Fibroblast of mammary gland (primary cell): ENCODE measurements at regions not wholly inside any gene's neighbourhood (a gene's known extent, or its start where the extent isn't known, plus 50 kb on each side); places are given as distances from the start of the nearest gene placed in this dataset.

Experiments used
- DNase-seq: peaks from one replicate; pipeline ENCODE4 v3.0.0-alpha.2; 2010; ENCODE audit warnings: low read depth
- H3K4me3 ChIP-seq: 2 replicates; pipeline ENCODE4 v1.5.1; 2011; ENCODE audit warnings: low read depth, mild to moderate bottlenecking, low read length, moderate library complexity; ENCODE audit not compliant: control insufficient read depth
- TF ChIP-seq, protein P1 (sequence below): conservative IDR thresholded peaks from 2 replicates; pipeline ENCODE4 v1.5.1; 2011; ENCODE audit warnings: low read depth, low read length, inconsistent platforms; ENCODE audit not compliant: control insufficient read depth, insufficient read depth

DNA sequence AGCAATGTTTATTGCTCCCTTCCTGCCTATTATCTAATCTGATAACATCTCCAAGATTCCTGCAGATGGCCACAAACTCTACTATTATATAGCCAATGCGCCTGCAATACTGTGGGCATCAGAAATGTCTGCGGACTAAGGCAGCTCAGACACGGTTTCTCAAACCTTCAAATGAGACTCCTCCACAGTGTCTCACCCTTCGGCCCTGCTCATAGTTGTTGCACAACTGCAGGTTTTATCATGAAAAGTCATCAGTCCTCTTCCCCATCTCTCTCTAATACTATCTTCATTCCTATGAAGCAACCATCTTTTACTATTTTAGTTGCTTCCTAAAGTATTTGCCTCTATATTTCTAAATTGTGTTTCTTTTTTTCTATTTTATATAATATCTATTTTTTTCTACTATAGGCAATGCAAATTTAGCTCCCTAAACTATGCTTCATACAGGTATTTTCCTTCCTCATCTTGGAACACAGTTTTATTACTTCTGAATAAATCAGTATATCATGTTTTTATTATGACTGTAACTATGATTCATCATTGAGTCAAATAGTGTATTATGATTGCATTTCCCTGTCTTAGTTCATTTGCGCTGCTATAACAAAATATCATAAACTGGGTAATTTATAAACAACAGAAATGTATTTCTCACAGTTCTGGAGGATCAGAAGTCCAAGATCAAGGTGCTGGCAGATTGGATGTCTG lies 129.7 kb upstream of the EDNRA start:
- DNase-seq = peak; percentile 57
- TF ChIP-seq, protein P1, sequence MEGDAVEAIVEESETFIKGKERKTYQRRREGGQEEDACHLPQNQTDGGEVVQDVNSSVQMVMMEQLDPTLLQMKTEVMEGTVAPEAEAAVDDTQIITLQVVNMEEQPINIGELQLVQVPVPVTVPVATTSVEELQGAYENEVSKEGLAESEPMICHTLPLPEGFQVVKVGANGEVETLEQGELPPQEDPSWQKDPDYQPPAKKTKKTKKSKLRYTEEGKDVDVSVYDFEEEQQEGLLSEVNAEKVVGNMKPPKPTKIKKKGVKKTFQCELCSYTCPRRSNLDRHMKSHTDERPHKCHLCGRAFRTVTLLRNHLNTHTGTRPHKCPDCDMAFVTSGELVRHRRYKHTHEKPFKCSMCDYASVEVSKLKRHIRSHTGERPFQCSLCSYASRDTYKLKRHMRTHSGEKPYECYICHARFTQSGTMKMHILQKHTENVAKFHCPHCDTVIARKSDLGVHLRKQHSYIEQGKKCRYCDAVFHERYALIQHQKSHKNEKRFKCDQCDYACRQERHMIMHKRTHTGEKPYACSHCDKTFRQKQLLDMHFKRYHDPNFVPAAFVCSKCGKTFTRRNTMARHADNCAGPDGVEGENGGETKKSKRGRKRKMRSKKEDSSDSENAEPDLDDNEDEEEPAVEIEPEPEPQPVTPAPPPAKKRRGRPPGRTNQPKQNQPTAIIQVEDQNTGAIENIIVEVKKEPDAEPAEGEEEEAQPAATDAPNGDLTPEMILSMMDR = no peak
- H3K4me3 ChIP-seq = no peak overlapping the region

DNA sequence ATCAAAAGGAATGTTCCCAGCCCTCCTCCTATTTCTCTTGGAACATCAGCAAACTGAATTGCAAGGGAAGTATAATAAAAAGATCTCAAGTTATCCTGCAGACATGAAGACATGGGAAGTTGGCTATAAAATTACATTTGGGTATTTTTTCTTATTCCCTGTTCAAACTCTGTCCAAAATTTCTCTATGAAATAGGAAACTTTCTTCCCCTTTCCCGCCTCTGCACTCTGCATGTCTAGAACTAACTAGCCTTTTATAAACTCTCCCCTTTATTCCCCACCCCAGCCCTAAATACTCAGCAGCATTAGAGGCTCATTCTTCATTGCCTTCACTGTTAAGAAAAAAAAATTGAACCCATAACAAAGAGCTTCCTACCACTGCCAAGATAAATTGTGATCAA lies 126.7 kb upstream of the EDNRA start:
- H3K4me3 ChIP-seq = no peak overlapping the region
- TF ChIP-seq, protein P1 = no peak
- DNase-seq = no peak

DNA sequence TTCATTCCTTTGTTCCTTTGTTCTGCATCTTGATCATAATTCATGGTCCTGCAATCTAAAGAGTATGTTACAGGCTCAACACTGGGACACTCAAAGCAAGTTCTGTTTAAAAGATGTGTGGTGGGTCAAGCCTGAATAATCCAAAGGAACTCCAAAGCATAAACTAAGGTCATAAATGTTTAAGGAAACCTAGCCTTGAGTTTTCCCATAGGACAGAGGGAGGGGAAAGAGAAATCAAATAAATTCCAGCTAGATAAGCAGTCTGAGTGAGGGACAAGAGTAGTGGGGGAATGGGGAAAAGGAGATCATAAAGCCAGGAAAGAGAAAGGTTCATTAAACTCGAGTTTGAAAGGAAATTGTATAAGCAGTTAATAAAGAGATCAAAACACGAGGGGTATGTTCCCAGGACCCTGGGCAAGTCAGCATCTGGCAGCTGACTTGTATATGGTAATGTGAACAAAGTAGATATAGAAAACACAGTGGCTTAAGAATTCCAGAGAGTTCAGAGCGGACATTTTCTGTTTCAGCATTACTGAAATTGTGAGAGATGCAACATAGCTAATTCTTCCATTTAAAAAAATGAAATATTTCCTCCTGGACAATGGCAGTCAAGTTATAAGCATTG lies 125.8 kb upstream of the EDNRA start:
- TF ChIP-seq, protein P1 = no peak
- no peak overlapping the region for H3K4me3 ChIP-seq
- no peak for DNase-seq

DNA sequence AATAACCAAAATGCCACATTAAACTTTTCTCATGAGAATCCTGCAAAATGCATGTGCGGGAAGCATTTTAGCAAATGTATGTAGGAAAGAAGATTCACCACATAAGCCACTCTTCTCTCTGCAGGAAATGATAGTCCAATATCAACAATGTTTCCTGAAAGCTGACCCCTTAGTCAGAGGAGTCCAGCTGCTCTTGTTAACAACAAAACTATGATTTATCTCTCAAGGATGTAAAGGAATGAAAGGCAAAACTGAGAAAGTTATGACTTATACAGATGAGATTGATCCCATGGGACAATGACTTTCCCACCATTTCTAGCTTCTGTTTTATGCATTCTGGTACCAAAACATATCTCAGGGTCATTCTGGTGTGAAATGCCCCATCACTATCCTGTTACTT lies 125.0 kb upstream of the EDNRA start:
- TF ChIP-seq, protein P1 = no peak
- DNase-seq = peak; percentile 93
- no peak overlapping the region for H3K4me3 ChIP-seq

DNA sequence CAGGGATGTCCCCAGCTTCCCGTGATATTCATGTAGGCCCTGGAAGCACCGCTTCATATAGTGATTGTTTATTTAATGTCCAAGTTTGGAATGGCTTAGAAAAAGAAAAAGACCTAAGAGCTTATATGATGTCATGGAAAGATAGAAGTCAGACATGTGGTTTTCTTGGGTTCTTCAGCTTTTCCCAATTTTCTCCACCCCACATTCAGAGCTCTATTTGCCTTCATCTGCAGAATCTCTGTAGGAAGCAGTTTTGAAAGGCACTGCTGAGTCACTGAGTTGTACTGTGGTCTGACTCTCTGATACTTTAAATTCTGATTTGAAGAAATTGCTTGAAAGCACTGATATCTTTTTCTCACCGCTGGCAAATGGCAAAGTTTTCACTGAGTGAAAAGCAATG lies 120.6 kb upstream of the EDNRA start:
- DNase-seq = peak; percentile 90
- H3K4me3 ChIP-seq = no peak overlapping the region
- TF ChIP-seq, protein P1 = no peak

DNA sequence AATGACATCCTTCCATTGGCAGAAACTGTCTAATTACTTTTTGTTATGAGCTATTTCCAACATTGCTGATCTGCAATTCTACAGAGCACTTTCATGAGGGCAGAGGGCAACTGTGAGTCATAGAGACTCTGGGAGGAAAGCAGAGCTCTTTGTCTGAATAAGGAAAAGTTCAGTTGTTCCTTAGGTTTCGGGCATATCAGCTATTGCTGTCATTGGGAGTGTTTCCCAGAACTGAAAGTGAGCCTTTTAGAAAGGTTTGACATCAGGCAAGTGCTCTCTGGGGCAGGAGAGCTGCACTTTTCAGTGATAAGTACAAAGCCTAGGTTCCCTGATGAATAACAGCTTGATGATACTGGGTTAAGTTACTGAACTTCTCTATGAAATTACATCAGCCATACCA lies 119.2 kb upstream of the EDNRA start:
- no peak overlapping the region for H3K4me3 ChIP-seq
- TF ChIP-seq, protein P1 = no peak
- peak; percentile 89 for DNase-seq
